GM12892 (cell line): ENCODE measurements at regions not wholly inside any gene's neighbourhood (a gene's known extent, or its start where the extent isn't known, plus 50 kb on each side); places are given as distances from the start of the nearest gene placed in this dataset.

ENCODE experiments used
- POLR2AphosphoS5 ChIP-seq: IDR thresholded peaks from 2 replicates; pipeline ENCODE4 v1.6.1; 2011; ENCODE audit warnings: low read depth, low read length, control low read depth
- TAF1 ChIP-seq: IDR thresholded peaks from 2 replicates; pipeline ENCODE4 v1.6.1; 2011; ENCODE audit warnings: low read depth, mild to moderate bottlenecking, control low read depth, low read length, borderline replicate concordance

- TF ChIP-seq TAF1 (no peak), POLR2AphosphoS5 (no peak)
Observed at GRCh38 chr12:115470977-115471376, 787.0 kb upstream of the TBX3 start.
